Trophoblast cell (in vitro differentiated cells and primary cell): ENCODE measurements at regions not wholly inside any gene's neighbourhood (a gene's known extent, or its start where the extent isn't known, plus 50 kb on each side); places are given as distances from the start of the nearest gene placed in this dataset.
A peak's percentile ranks its signal among the peaks of the same experiment; 100 is the strongest.

Experiments
- DNase-seq, 2 donors: peaks; one replicate each; pipeline ENCODE4 v3.0.0-alpha.2; 2016
- H2AFZ ChIP-seq: 2 replicates; pipeline ENCODE4 v1.6.1; 2013; ENCODE audit warnings: low read length, moderate library complexity, mild to moderate bottlenecking; ENCODE audit not compliant: insufficient read depth, poor library complexity
- H2AK5ac ChIP-seq: 2 replicates; pipeline ENCODE4 v1.6.1; 2013; ENCODE audit warnings: mild to moderate bottlenecking, low read length
- H2BK120ac ChIP-seq: 2 replicates; pipeline ENCODE4 v1.6.1; 2013; ENCODE audit warnings: low read length, mild to moderate bottlenecking, moderate library complexity; ENCODE audit not compliant: insufficient read depth, poor library complexity
- H2BK12ac ChIP-seq: 2 replicates; pipeline ENCODE4 v1.6.1; 2013; ENCODE audit warnings: mild to moderate bottlenecking, low read length, moderate library complexity
- H2BK5ac ChIP-seq: 2 replicates; pipeline ENCODE4 v1.6.1; 2013; ENCODE audit warnings: low read length, low read depth, moderate library complexity, mild to moderate bottlenecking; ENCODE audit not compliant: poor library complexity
- H3K14ac ChIP-seq: 2 replicates; pipeline ENCODE4 v1.6.1; 2013; ENCODE audit warnings: mild to moderate bottlenecking, low read length
- H3K18ac ChIP-seq: 2 replicates; pipeline ENCODE4 v1.6.1; 2013; ENCODE audit warnings: mild to moderate bottlenecking, low read length
- H3K23ac ChIP-seq: 2 replicates; pipeline ENCODE4 v1.6.1; 2013; ENCODE audit warnings: low read length
- H3K27ac ChIP-seq: 2 replicates; pipeline ENCODE4 v1.5.1; 2013; ENCODE audit warnings: low read depth, mild to moderate bottlenecking, inconsistent platforms, low read length, moderate library complexity
- H3K27me3 ChIP-seq: 2 replicates; pipeline ENCODE4 v1.6.1; 2013; ENCODE audit warnings: inconsistent platforms, mild to moderate bottlenecking, low read length, moderate library complexity; ENCODE audit not compliant: insufficient read depth
- H3K36me3 ChIP-seq, 2 experiments: 1 replicate in 1 of 2; 2 replicates in 1 of 2; pipeline ENCODE4 v1.6.1; 2013; ENCODE audit warnings: low read length in 2 of 2, mild to moderate bottlenecking in 2 of 2, moderate library complexity in 1 of 2; ENCODE audit not compliant: insufficient read depth in 2 of 2, control insufficient read depth in 1 of 2
- H3K4ac ChIP-seq: 2 replicates; pipeline ENCODE4 v1.6.1; 2013; ENCODE audit warnings: low read depth, mild to moderate bottlenecking, low read length, moderate library complexity
- H3K4me1 ChIP-seq, 2 experiments: 1 replicate in 1 of 2; 2 replicates in 1 of 2; pipeline ENCODE4 v1.6.1; 2013; ENCODE audit warnings: low read length in 2 of 2, mild to moderate bottlenecking in 2 of 2, moderate library complexity in 1 of 2; ENCODE audit not compliant: insufficient read depth in 2 of 2, control insufficient read depth in 1 of 2
- H3K4me2 ChIP-seq: 2 replicates; pipeline ENCODE4 v1.6.1; 2013; ENCODE audit warnings: inconsistent platforms, mild to moderate bottlenecking, low read length, moderate library complexity
- H3K4me3 ChIP-seq: 2 replicates; pipeline ENCODE4 v1.5.1; 2013; ENCODE audit warnings: mild to moderate bottlenecking, low read depth, low read length, inconsistent platforms
- H3K79me1 ChIP-seq: one replicate; pipeline ENCODE4 v1.6.1; 2013; ENCODE audit warnings: low read length
- H3K79me2 ChIP-seq: 2 replicates; pipeline ENCODE4 v1.6.1; 2013; ENCODE audit warnings: low read length, mild to moderate bottlenecking; ENCODE audit not compliant: control insufficient read depth, insufficient read depth, poor library complexity
- H3K9ac ChIP-seq: 2 replicates; pipeline ENCODE4 v1.6.1; 2013; ENCODE audit warnings: mild to moderate bottlenecking, low read length
- H3K9me3 ChIP-seq: 2 replicates; pipeline ENCODE4 v1.6.1; 2013; ENCODE audit warnings: low read depth, mild to moderate bottlenecking, control low read depth, inconsistent platforms, low read length; ENCODE audit not compliant: insufficient read depth
- H4K12ac ChIP-seq: 2 replicates; pipeline ENCODE4 v1.6.1; 2013; ENCODE audit warnings: low read depth, mild to moderate bottlenecking, low read length, moderate library complexity
- H4K8ac ChIP-seq: 2 replicates; pipeline ENCODE4 v1.6.1; 2013; ENCODE audit warnings: low read depth, mild to moderate bottlenecking, low read length, moderate library complexity
- H4K91ac ChIP-seq: one replicate; pipeline ENCODE4 v1.6.1; 2013; ENCODE audit warnings: low read depth, mild to moderate bottlenecking, low read length, moderate library complexity
- WGBS: extraction: QIAGEN DNeasy Blood & Tissue Kit; methylation state at CpG from one replicate; pipeline ENCODE4 v1.1.7; 2013; ENCODE audit warnings: missing lambda C conversion rate; ENCODE audit not compliant: insufficient read length, insufficient coverage; ENCODE audit errors: extremely low coverage; 5-methylcytosine and 5-hydroxymethylcytosine counted together

GRCh38 chr4:126627255-126627654 lies 1005.5 kb upstream of the INTU start:
- Histone ChIP-seq H3K4me1 (no peaks in the 10 kb centered on the region), H2BK12ac (no peak overlapping the region), H3K27me3 (no peaks in the 10 kb centered on the region), H3K9me3 (no peaks in the 10 kb centered on the region), H3K23ac (no peak overlapping the region), H3K79me2 (no peaks in the 10 kb centered on the region), H3K36me3 (no peaks in the 10 kb centered on the region), H4K91ac (no peak overlapping the region), H3K14ac (no peak overlapping the region), H4K8ac (no peak overlapping the region), H3K18ac (no peak overlapping the region), H2AFZ (no peak overlapping the region), H4K12ac (no peak overlapping the region), H3K4me2 (no peak overlapping the region), H2AK5ac (no peak overlapping the region), H3K9ac (no peak overlapping the region), H2BK120ac (no peak overlapping the region), H3K4me3 (no peak overlapping the region), H3K79me1 (no peaks in the 10 kb centered on the region), H3K27ac (no peak overlapping the region), H2BK5ac (no peak overlapping the region), H3K4ac (no peak overlapping the region)
- peak in 1 of 2 donors; percentile 8 for DNase-seq

- H2AK5ac ChIP-seq, result no peak overlapping the region
- no peak overlapping the region for H3K23ac ChIP-seq
- H3K27me3 ChIP-seq, result no peaks in the 10 kb centered on the region
- no peak overlapping the region for H4K8ac ChIP-seq
- H2BK120ac ChIP-seq, result no peak overlapping the region
- no peak overlapping the region for H3K18ac ChIP-seq
- H3K4ac ChIP-seq, result no peak overlapping the region
- no peak overlapping the region for H3K14ac ChIP-seq
- H3K4me2 ChIP-seq, result no peak overlapping the region
- H3K4me3 ChIP-seq, result no peak overlapping the region
- H3K79me1 ChIP-seq, result no peaks in the 10 kb centered on the region
- H2BK5ac ChIP-seq, result no peak overlapping the region
- H4K91ac ChIP-seq, result no peak overlapping the region
- H3K36me3 ChIP-seq, result no peaks in the 10 kb centered on the region
- H2AFZ ChIP-seq, result no peak overlapping the region
- no peak overlapping the region for H2BK12ac ChIP-seq
- no peak overlapping the region for H3K27ac ChIP-seq
- no peak for DNase-seq
- no CpG with 5 or more reads among the region's 3 CpGs for WGBS
- H3K9me3 ChIP-seq, result no peaks in the 10 kb centered on the region
- no peak overlapping the region for H3K9ac ChIP-seq
- H3K79me2 ChIP-seq, result no peaks in the 10 kb centered on the region
- no peak overlapping the region for H4K12ac ChIP-seq
- H3K4me1 ChIP-seq, result no peaks in the 10 kb centered on the region
Measured at GRCh38 chr4:126628933-126629332, 1003.8 kb upstream of the INTU start.

GRCh38 chr4:126630230-126630629 lies 1002.5 kb upstream of the INTU start:
- Histone ChIP-seq H2BK120ac (no peak overlapping the region), H2AFZ (no peak overlapping the region), H3K27me3 (no peaks in the 10 kb centered on the region), H3K27ac (no peak overlapping the region), H3K79me1 (no peaks in the 10 kb centered on the region), H3K79me2 (no peaks in the 10 kb centered on the region), H2BK5ac (no peak overlapping the region), H3K14ac (no peak overlapping the region), H4K8ac (no peak overlapping the region), H3K9me3 (no peaks in the 10 kb centered on the region), H2BK12ac (no peak overlapping the region), H3K36me3 (no peaks in the 10 kb centered on the region), H3K4ac (no peak overlapping the region), H3K18ac (no peak overlapping the region), H3K9ac (no peak overlapping the region), H4K91ac (no peak overlapping the region), H3K23ac (no peak overlapping the region), H3K4me3 (no peak overlapping the region), H3K4me2 (no peak overlapping the region), H4K12ac (no peak overlapping the region), H2AK5ac (no peak overlapping the region), H3K4me1 (no peaks in the 10 kb centered on the region)
- WGBS, result no CpG with 5 or more reads among the region's 5 CpGs
- no peak for DNase-seq

- Histone ChIP-seq H3K4ac (no peak overlapping the region), H2BK5ac (no peak overlapping the region), H2AFZ (no peak overlapping the region), H3K4me2 (no peak overlapping the region), H3K79me1 (no peaks in the 10 kb centered on the region), H3K27me3 (no peaks in the 10 kb centered on the region), H2BK12ac (no peak overlapping the region), H3K18ac (no peak overlapping the region), H3K27ac (no peak overlapping the region), H2BK120ac (no peak overlapping the region), H3K14ac (no peak overlapping the region), H3K4me3 (no peak overlapping the region), H3K23ac (no peak overlapping the region), H2AK5ac (no peak overlapping the region), H3K9me3 (no peaks in the 10 kb centered on the region), H3K36me3 (no peaks in the 10 kb centered on the region), H3K79me2 (no peaks in the 10 kb centered on the region), H4K8ac (no peak overlapping the region), H3K9ac (no peak overlapping the region), H4K91ac (no peak overlapping the region), H3K4me1 (no peaks in the 10 kb centered on the region), H4K12ac (no peak overlapping the region)
- WGBS, result no CpG with 5 or more reads among the region's 2 CpGs
- DNase-seq, result no peak
Measured at GRCh38 chr4:126633306-126633705, 999.5 kb upstream of the INTU start.
